HL-60 (cell line): ENCODE measurements at regions not wholly inside any gene's neighbourhood (a gene's known extent, or its start where the extent isn't known, plus 50 kb on each side); places are given as distances from the start of the nearest gene placed in this dataset.

Experiments used
- CTCF ChIP-seq: IDR thresholded peaks from one replicate; pipeline ENCODE4 v1.5.1; 2011; ENCODE audit warnings: low read length, control low read depth, inconsistent platforms; ENCODE audit not compliant: insufficient read depth
- TF ChIP-seq, protein P1 (sequence below): IDR thresholded peaks from 2 replicates; pipeline ENCODE4 v1.6.1; 2012; ENCODE audit warnings: low read depth; ENCODE audit not compliant: insufficient replicate concordance

DNA sequence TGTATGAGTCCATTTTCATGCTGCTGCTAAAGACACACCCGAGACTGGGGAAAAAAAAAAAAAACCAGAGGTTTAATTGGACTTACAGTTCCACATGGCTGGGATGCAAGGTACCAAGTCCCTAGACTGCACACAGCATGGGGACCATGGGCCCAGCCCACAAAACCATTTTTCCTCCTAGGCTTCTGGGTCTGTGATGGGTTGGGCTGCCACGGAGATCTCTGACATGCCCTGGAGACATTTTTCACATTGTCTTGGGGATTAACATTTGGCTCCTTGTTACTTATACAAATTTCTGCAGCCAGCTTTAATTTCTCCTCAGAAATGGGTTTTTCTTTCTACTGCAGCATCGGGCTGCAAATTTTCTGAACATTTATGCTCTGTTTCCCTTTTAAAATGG is 340.3 kb upstream of the NUDT12 start:
- TF ChIP-seq CTCF = no peak
- TF ChIP-seq, protein P1, sequence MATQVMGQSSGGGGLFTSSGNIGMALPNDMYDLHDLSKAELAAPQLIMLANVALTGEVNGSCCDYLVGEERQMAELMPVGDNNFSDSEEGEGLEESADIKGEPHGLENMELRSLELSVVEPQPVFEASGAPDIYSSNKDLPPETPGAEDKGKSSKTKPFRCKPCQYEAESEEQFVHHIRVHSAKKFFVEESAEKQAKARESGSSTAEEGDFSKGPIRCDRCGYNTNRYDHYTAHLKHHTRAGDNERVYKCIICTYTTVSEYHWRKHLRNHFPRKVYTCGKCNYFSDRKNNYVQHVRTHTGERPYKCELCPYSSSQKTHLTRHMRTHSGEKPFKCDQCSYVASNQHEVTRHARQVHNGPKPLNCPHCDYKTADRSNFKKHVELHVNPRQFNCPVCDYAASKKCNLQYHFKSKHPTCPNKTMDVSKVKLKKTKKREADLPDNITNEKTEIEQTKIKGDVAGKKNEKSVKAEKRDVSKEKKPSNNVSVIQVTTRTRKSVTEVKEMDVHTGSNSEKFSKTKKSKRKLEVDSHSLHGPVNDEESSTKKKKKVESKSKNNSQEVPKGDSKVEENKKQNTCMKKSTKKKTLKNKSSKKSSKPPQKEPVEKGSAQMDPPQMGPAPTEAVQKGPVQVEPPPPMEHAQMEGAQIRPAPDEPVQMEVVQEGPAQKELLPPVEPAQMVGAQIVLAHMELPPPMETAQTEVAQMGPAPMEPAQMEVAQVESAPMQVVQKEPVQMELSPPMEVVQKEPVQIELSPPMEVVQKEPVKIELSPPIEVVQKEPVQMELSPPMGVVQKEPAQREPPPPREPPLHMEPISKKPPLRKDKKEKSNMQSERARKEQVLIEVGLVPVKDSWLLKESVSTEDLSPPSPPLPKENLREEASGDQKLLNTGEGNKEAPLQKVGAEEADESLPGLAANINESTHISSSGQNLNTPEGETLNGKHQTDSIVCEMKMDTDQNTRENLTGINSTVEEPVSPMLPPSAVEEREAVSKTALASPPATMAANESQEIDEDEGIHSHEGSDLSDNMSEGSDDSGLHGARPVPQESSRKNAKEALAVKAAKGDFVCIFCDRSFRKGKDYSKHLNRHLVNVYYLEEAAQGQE = no peak
